ENCODE measurements at regions not wholly inside any gene's neighbourhood (a gene's known extent, or its start where the extent isn't known, plus 50 kb on each side); places are given as distances from the start of the nearest gene placed in this dataset.

- no peak overlapping the region for H3K4me3 ChIP-seq (replicated peaks; ENCODE audit: low read depth, low read length)
- H3K36me3 ChIP-seq (ENCODE audit: control insufficient read depth, insufficient read depth, low read length) = no peaks in the 10 kb centered on the region
- no peak for DNase-seq (ENCODE audit: extremely low read depth, insufficient read length)
- no peaks in the 10 kb centered on the region for H3K27me3 ChIP-seq (replicated peaks; ENCODE audit: control insufficient read depth, insufficient read depth, low read length)
- TF ChIP-seq, protein P1, sequence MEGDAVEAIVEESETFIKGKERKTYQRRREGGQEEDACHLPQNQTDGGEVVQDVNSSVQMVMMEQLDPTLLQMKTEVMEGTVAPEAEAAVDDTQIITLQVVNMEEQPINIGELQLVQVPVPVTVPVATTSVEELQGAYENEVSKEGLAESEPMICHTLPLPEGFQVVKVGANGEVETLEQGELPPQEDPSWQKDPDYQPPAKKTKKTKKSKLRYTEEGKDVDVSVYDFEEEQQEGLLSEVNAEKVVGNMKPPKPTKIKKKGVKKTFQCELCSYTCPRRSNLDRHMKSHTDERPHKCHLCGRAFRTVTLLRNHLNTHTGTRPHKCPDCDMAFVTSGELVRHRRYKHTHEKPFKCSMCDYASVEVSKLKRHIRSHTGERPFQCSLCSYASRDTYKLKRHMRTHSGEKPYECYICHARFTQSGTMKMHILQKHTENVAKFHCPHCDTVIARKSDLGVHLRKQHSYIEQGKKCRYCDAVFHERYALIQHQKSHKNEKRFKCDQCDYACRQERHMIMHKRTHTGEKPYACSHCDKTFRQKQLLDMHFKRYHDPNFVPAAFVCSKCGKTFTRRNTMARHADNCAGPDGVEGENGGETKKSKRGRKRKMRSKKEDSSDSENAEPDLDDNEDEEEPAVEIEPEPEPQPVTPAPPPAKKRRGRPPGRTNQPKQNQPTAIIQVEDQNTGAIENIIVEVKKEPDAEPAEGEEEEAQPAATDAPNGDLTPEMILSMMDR (IDR thresholded peaks at IDR 0.05; ENCODE audit: insufficient read depth, low read length, poor library complexity, severe bottlenecking) = no peak
Measured at GRCh38 chr12:91680864-91681263, 464.8 kb downstream of the BTG1 start.

DNA sequence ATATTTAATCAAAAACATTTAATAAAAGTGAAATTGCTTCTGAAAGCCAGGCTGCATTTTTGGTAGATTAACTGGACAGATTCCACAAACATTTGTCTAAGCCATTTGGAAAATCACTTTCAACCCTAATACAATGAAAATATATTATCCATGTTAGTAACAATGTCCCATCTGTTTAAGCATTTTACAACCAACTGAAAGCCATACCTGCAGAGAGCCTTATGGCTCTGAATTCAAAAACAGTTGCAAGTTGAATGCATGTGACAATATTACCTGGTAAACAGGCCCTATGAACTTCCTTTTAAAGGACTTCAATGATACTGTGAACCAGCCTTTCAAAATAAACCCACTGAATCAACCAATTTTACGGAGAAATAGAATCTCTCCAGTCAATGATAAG lies 468.1 kb downstream of the BTG1 start:
- Histone ChIP-seq H3K27me3 (replicated peaks; ENCODE audit: control insufficient read depth, insufficient read depth, low read length) (no peaks in the 10 kb centered on the region), H3K36me3 (ENCODE audit: control insufficient read depth, insufficient read depth, low read length) (no peaks in the 10 kb centered on the region), H3K4me3 (replicated peaks; ENCODE audit: low read depth, low read length) (no peak overlapping the region)
- TF ChIP-seq, protein P1 (IDR thresholded peaks at IDR 0.05; ENCODE audit: insufficient read depth, low read length, poor library complexity, severe bottlenecking) = no peak
- DNase-seq (ENCODE audit: extremely low read depth, insufficient read length) = no peak

DNA sequence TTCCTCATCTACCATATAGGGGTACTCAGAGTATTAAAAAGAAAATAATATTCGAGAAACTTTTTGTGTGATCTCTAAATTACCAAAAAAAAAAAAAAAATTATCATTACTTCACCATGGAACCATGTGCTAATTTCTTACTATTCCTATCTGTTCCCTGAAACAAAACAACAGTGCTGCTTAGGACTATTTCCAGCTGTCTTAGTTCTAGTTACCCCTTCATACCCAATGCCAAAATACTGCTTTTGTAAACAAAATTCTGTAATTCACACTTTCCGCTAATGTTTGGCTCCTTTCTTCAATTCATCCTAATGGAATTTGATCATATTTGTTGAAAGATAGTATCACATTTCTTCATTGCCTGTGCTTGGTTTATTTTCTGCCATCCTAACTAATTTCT lies 470.2 kb downstream of the BTG1 start:
- DNase-seq (ENCODE audit: extremely low read depth, insufficient read length) = no peak
- Histone ChIP-seq H3K36me3 (ENCODE audit: control insufficient read depth, insufficient read depth, low read length) (no peaks in the 10 kb centered on the region), H3K4me3 (replicated peaks; ENCODE audit: low read depth, low read length) (no peak overlapping the region), H3K27me3 (replicated peaks; ENCODE audit: control insufficient read depth, insufficient read depth, low read length) (no peaks in the 10 kb centered on the region)
- TF ChIP-seq, protein P1 (IDR thresholded peaks at IDR 0.05; ENCODE audit: insufficient read depth, low read length, poor library complexity, severe bottlenecking) = no peak

DNA sequence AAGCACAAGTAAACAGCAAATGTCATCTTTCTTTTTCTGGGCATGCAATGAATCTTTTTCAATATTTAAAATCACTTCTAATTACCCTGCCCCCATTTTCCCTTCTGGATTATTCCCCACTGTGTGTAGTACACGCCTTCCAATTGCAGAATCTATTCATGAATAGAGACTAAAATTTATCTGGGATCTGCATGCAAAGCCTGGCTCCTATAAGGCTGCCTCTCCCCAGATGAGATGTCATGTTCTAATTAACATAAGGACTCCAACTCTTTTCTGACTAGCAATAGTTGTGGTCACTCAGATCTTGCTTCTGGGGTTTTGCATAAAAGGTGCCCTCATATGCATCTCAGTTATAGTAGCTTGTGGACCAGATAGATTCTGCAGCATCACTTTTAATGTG lies 473.5 kb downstream of the BTG1 start:
- no peak overlapping the region for H3K4me3 ChIP-seq (replicated peaks; ENCODE audit: low read depth, low read length)
- no peaks in the 10 kb centered on the region for H3K36me3 ChIP-seq (ENCODE audit: control insufficient read depth, insufficient read depth, low read length)
- H3K27me3 ChIP-seq (replicated peaks; ENCODE audit: control insufficient read depth, insufficient read depth, low read length) = no peaks in the 10 kb centered on the region
- no peak for DNase-seq (ENCODE audit: extremely low read depth, insufficient read length)
- TF ChIP-seq, protein P1 (IDR thresholded peaks at IDR 0.05; ENCODE audit: insufficient read depth, low read length, poor library complexity, severe bottlenecking) = no peak

DNA sequence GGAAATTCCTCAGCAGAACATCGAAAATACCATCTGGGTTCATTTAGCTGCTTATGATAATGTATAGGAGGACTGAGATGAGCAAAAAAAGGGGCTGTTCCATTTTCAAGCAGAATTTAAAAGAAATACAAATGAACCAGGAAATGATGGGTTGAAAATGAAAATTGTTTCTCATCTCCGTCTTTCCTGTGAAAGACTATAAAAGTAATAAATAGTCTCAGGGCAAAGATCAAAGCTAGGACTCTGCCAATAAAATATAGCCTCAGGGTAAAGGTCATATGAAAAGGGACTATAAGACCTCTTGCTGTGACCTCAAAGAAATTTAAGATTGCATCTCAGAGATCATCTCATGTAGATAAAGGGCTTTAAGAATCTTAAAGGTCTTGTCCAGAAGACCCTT lies 478.0 kb downstream of the BTG1 start:
- TF ChIP-seq, protein P1 (IDR thresholded peaks at IDR 0.05; ENCODE audit: insufficient read depth, low read length, poor library complexity, severe bottlenecking) = no peak
- Histone ChIP-seq H3K27me3 (replicated peaks; ENCODE audit: control insufficient read depth, insufficient read depth, low read length) (no peaks in the 10 kb centered on the region), H3K36me3 (ENCODE audit: control insufficient read depth, insufficient read depth, low read length) (no peaks in the 10 kb centered on the region), H3K4me3 (replicated peaks; ENCODE audit: low read depth, low read length) (no peak overlapping the region)
- no peak for DNase-seq (ENCODE audit: extremely low read depth, insufficient read length)

DNA sequence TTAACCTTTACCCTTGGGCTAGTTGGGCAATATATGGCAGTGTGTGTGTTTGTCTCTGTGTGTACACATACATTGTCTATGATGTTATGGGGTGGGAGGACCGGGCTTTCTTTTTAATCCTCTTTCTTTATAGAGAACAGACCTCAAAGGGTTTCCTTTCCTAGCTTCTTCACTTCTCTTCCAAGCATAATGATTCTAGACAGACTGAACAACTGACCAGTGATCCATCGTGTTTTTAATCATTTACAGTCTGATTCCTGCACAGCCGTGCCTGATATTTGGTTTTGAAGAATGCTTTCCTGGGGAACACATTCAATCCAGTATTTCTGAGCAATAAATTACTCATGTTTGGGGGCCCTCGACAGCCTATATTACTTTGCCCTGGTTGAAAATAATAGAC lies 481.1 kb upstream of the DCN start:
- DNase-seq (ENCODE audit: extremely low read depth, insufficient read length) = no peak
- Histone ChIP-seq H3K27me3 (replicated peaks; ENCODE audit: control insufficient read depth, insufficient read depth, low read length) (no peaks in the 10 kb centered on the region), H3K36me3 (ENCODE audit: control insufficient read depth, insufficient read depth, low read length) (no peaks in the 10 kb centered on the region), H3K4me3 (replicated peaks; ENCODE audit: low read depth, low read length) (no peak overlapping the region)
- TF ChIP-seq, protein P1 (IDR thresholded peaks at IDR 0.05; ENCODE audit: insufficient read depth, low read length, poor library complexity, severe bottlenecking) = no peak

Measured in GM06990 (cell line).